ENCODE measurements at regions not wholly inside any gene's neighbourhood (a gene's known extent, or its start where the extent isn't known, plus 50 kb on each side); places are given as distances from the start of the nearest gene placed in this dataset.

- no peak overlapping the region for H4K12ac ChIP-seq (ENCODE audit: low read depth, low read length)
- H3K9ac ChIP-seq (ENCODE audit: low read length): no peak overlapping the region
- no peak overlapping the region for H3K14ac ChIP-seq (ENCODE audit: low read length)
- no peaks in the 10 kb centered on the region for H3K36me3 ChIP-seq (ENCODE audit: control insufficient read depth in 1 of 2, insufficient read depth in 2 of 2, low read length in 2 of 2)
- H2BK5ac ChIP-seq (ENCODE audit: low read depth, low read length, poor library complexity): no peak overlapping the region
- H3K4me1 ChIP-seq (ENCODE audit: control insufficient read depth in 1 of 2, insufficient read depth in 2 of 2, low read length in 2 of 2): peaks cover 2 to 9% of the 10 kb centered on the region in 2 experiments
- H3K79me2 ChIP-seq (ENCODE audit: control insufficient read depth, insufficient read depth, low read length, poor library complexity): no peaks in the 10 kb centered on the region
- H3K4me3 ChIP-seq (ENCODE audit: low read depth, low read length): no peak overlapping the region
- H2AK5ac ChIP-seq (ENCODE audit: low read length): no peak overlapping the region
- H2BK12ac ChIP-seq (ENCODE audit: low read length): no peak overlapping the region
- H3K23ac ChIP-seq (ENCODE audit: low read length): no peak overlapping the region
- H4K8ac ChIP-seq (ENCODE audit: low read depth, low read length): no peak overlapping the region
- DNase-seq: no peak
- H3K18ac ChIP-seq (ENCODE audit: low read length): no peak overlapping the region
- no peak overlapping the region for H2BK120ac ChIP-seq (ENCODE audit: insufficient read depth, low read length, poor library complexity)
- no peak overlapping the region for H2AFZ ChIP-seq (ENCODE audit: insufficient read depth, low read length, poor library complexity)
- no peak overlapping the region for H3K27ac ChIP-seq (ENCODE audit: low read depth, low read length)
- H3K79me1 ChIP-seq (ENCODE audit: low read length): no peaks in the 10 kb centered on the region
- no peaks in the 10 kb centered on the region for H3K9me3 ChIP-seq (ENCODE audit: insufficient read depth, low read depth, low read length)
- no peaks in the 10 kb centered on the region for H3K27me3 ChIP-seq (ENCODE audit: insufficient read depth, low read length)
- H4K91ac ChIP-seq (ENCODE audit: low read depth, low read length): no peak overlapping the region
- no peak overlapping the region for H3K4ac ChIP-seq (ENCODE audit: low read depth, low read length)
- H3K4me2 ChIP-seq (ENCODE audit: low read length): no peak overlapping the region
These were observed 134.1 kb upstream of the ETV3 start for GRCh38 chr1:157272264-157272663.

- DNase-seq: no peak
- Histone ChIP-seq H2BK5ac (ENCODE audit: low read depth, low read length, poor library complexity) (no peak overlapping the region), H4K12ac (ENCODE audit: low read depth, low read length) (no peak overlapping the region), H3K27me3 (ENCODE audit: insufficient read depth, low read length) (no peaks in the 10 kb centered on the region), H3K4me3 (ENCODE audit: low read depth, low read length) (no peak overlapping the region), H3K79me2 (ENCODE audit: control insufficient read depth, insufficient read depth, low read length, poor library complexity) (no peaks in the 10 kb centered on the region), H2BK120ac (ENCODE audit: insufficient read depth, low read length, poor library complexity) (no peak overlapping the region), H3K9me3 (ENCODE audit: insufficient read depth, low read depth, low read length) (no peaks in the 10 kb centered on the region), H3K27ac (ENCODE audit: low read depth, low read length) (no peak overlapping the region), H3K36me3 (ENCODE audit: control insufficient read depth in 1 of 2, insufficient read depth in 2 of 2, low read length in 2 of 2) (no peaks in the 10 kb centered on the region), H4K8ac (ENCODE audit: low read depth, low read length) (no peak overlapping the region), H3K4ac (ENCODE audit: low read depth, low read length) (no peak overlapping the region), H2AK5ac (ENCODE audit: low read length) (no peak overlapping the region), H3K9ac (ENCODE audit: low read length) (no peak overlapping the region), H4K91ac (ENCODE audit: low read depth, low read length) (no peak overlapping the region), H3K14ac (ENCODE audit: low read length) (no peak overlapping the region), H2BK12ac (ENCODE audit: low read length) (no peak overlapping the region), H3K4me1 (ENCODE audit: control insufficient read depth in 1 of 2, insufficient read depth in 2 of 2, low read length in 2 of 2) (peaks cover 2 to 9% of the 10 kb centered on the region in 2 experiments), H3K79me1 (ENCODE audit: low read length) (no peaks in the 10 kb centered on the region), H2AFZ (ENCODE audit: insufficient read depth, low read length, poor library complexity) (no peak overlapping the region), H3K4me2 (ENCODE audit: low read length) (no peak overlapping the region), H3K18ac (ENCODE audit: low read length) (no peak overlapping the region), H3K23ac (ENCODE audit: low read length) (no peak overlapping the region)
- WGBS (ENCODE audit: extremely low coverage, insufficient coverage, insufficient read length): no CpG with 5 or more reads among the region's 4 CpGs
These were observed 132.6 kb upstream of the ETV3 start for GRCh38 chr1:157270705-157271274.

- DNase-seq: no peak
- Histone ChIP-seq H4K91ac (ENCODE audit: low read depth, low read length) (no peak overlapping the region), H3K4me3 (ENCODE audit: low read depth, low read length) (no peak overlapping the region), H3K4ac (ENCODE audit: low read depth, low read length) (no peak overlapping the region), H2BK12ac (ENCODE audit: low read length) (no peak overlapping the region), H2BK5ac (ENCODE audit: low read depth, low read length, poor library complexity) (no peak overlapping the region), H3K79me1 (ENCODE audit: low read length) (no peaks in the 10 kb centered on the region), H4K8ac (ENCODE audit: low read depth, low read length) (no peak overlapping the region), H4K12ac (ENCODE audit: low read depth, low read length) (no peak overlapping the region), H3K4me2 (ENCODE audit: low read length) (no peak overlapping the region), H3K9me3 (ENCODE audit: insufficient read depth, low read depth, low read length) (no peaks in the 10 kb centered on the region), H2BK120ac (ENCODE audit: insufficient read depth, low read length, poor library complexity) (no peak overlapping the region), H3K9ac (ENCODE audit: low read length) (no peak overlapping the region), H3K4me1 (ENCODE audit: control insufficient read depth in 1 of 2, insufficient read depth in 2 of 2, low read length in 2 of 2) (peaks cover 2 to 4% of the 10 kb centered on the region in 2 experiments), H3K23ac (ENCODE audit: low read length) (no peak overlapping the region), H3K27me3 (ENCODE audit: insufficient read depth, low read length) (no peaks in the 10 kb centered on the region), H3K18ac (ENCODE audit: low read length) (no peak overlapping the region), H2AFZ (ENCODE audit: insufficient read depth, low read length, poor library complexity) (no peak overlapping the region), H3K27ac (ENCODE audit: low read depth, low read length) (no peak overlapping the region), H3K36me3 (ENCODE audit: control insufficient read depth in 1 of 2, insufficient read depth in 2 of 2, low read length in 2 of 2) (no peaks in the 10 kb centered on the region), H3K14ac (ENCODE audit: low read length) (no peak overlapping the region), H3K79me2 (ENCODE audit: control insufficient read depth, insufficient read depth, low read length, poor library complexity) (no peaks in the 10 kb centered on the region), H2AK5ac (ENCODE audit: low read length) (no peak overlapping the region)
- WGBS (ENCODE audit: extremely low coverage, insufficient coverage, insufficient read length): no CpG with 5 or more reads among the region's 6 CpGs
These were observed 131.6 kb upstream of the ETV3 start for GRCh38 chr1:157269656-157270375.

GRCh38 chr1:157262891-157263290, 124.7 kb upstream of the ETV3 start:
- Histone ChIP-seq H3K18ac (ENCODE audit: low read length) (no peak overlapping the region), H3K4me1 (ENCODE audit: control insufficient read depth in 1 of 2, insufficient read depth in 2 of 2, low read length in 2 of 2) (peaks cover 0 to 3% of the 10 kb centered on the region in 2 experiments), H4K8ac (ENCODE audit: low read depth, low read length) (no peak overlapping the region), H3K14ac (ENCODE audit: low read length) (no peak overlapping the region), H3K79me1 (ENCODE audit: low read length) (no peaks in the 10 kb centered on the region), H3K9me3 (ENCODE audit: insufficient read depth, low read depth, low read length) (no peaks in the 10 kb centered on the region), H2BK12ac (ENCODE audit: low read length) (no peak overlapping the region), H2AK5ac (ENCODE audit: low read length) (no peak overlapping the region), H4K91ac (ENCODE audit: low read depth, low read length) (no peak overlapping the region), H3K79me2 (ENCODE audit: control insufficient read depth, insufficient read depth, low read length, poor library complexity) (no peaks in the 10 kb centered on the region), H3K27ac (ENCODE audit: low read depth, low read length) (no peak overlapping the region), H3K4me2 (ENCODE audit: low read length) (no peak overlapping the region), H3K9ac (ENCODE audit: low read length) (no peak overlapping the region), H2BK5ac (ENCODE audit: low read depth, low read length, poor library complexity) (no peak overlapping the region), H3K36me3 (ENCODE audit: control insufficient read depth in 1 of 2, insufficient read depth in 2 of 2, low read length in 2 of 2) (no peaks in the 10 kb centered on the region), H2AFZ (ENCODE audit: insufficient read depth, low read length, poor library complexity) (no peak overlapping the region), H3K4me3 (ENCODE audit: low read depth, low read length) (no peak overlapping the region), H3K27me3 (ENCODE audit: insufficient read depth, low read length) (no peaks in the 10 kb centered on the region), H2BK120ac (ENCODE audit: insufficient read depth, low read length, poor library complexity) (no peak overlapping the region), H3K4ac (ENCODE audit: low read depth, low read length) (no peak overlapping the region), H4K12ac (ENCODE audit: low read depth, low read length) (no peak overlapping the region), H3K23ac (ENCODE audit: low read length) (no peak overlapping the region)
- no peak for DNase-seq
